ENCODE measurements at regions not wholly inside any gene's neighbourhood (a gene's known extent, or its start where the extent isn't known, plus 50 kb on each side); places are given as distances from the start of the nearest gene placed in this dataset.
A peak's percentile ranks its signal among the peaks of the same experiment; 100 is the strongest.
"Not testable (repeated sequence)": the region's sequence is repeated elsewhere in the genome, so short reads cannot be mapped to it uniquely, and the experiment has no call there.

DNA sequence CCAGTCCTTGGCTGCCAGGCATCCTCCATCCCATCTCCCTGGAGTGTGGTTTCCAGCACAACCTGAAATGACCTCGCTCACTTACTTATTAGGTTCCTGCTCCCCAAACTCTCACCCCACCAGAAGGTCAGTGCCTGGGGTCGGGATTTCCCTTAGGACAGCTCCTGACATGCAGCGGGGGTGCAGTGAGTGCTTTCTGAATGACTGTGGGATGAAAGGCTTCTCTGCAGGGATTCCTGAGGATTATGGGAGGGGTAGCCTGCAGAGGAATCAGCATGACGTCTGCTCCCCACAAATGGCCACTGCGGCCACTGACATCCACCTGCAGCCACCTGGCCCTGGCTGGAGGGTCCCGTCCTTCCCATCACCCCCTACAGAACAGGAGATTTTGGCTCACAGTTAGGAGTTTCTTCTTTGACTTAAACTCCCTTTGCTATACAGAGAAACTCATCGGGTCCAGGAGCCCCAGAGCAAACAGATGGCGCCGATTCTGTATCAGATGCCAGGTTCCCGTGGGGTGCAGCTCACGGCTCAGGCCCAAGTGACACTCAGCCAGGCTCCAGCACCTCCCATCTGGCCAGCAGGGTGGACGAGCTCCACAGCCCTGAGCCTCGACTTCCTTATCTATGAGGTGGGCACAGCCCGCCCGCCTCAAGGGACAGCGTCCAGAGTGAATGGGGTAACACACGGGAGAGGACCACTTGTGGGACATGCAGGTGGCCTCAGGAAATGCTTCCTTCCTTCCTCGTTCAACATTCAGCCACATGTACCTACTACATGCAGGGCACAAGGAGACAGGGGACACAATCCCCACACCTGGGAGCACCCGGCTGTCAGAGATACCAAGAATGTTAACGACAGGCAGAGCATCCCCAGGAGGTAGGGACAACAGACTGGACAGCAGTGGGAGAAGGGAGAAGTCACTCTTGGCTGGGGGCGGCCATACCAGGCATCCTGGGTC, 69.8 kb downstream of the RMI2 start:
- DNase-seq (ENCODE audit: low spot score) = no peak

DNA sequence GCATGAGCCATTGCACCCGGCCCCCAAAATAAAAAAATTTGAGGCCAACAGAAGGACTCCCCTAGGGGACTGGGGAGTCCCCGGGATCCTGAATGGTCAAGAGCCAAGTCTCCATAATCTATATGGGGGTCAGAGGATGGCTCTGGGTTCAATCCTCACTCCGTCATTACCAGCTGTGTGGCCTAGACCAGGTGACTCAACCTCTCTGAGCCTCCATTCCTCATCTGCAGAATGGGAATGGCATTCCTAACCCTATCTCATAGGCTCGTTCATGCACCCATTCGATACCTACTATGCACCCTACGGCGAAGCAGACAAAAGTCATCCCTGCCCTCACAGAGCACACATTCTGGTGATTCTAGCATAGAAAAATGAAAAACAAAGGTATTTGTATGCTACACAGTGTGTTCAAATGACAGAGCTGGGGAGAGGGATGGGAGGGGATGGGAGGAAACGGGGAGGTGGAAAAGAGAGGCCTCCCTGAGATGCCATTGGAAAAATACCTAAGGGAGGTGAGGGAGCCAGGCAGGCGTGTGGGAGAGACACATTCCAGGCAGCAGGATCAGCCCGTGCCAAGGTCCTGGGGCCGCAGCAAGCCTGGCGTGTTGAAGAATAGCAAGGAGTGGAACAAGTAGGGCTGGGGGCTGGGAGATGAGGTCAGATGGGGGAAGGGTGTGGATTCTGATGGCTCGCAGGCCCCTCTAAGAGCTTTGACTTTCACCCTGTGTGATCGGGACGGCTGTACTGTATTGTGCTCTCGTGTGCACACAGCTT, 71.2 kb downstream of the RMI2 start:
- DNase-seq (ENCODE audit: low spot score) = no peak

- DNase-seq (ENCODE audit: low spot score) = no peak
Observed at GRCh38 chr16:11417487-11417886, 72.2 kb downstream of the RMI2 start.

DNA sequence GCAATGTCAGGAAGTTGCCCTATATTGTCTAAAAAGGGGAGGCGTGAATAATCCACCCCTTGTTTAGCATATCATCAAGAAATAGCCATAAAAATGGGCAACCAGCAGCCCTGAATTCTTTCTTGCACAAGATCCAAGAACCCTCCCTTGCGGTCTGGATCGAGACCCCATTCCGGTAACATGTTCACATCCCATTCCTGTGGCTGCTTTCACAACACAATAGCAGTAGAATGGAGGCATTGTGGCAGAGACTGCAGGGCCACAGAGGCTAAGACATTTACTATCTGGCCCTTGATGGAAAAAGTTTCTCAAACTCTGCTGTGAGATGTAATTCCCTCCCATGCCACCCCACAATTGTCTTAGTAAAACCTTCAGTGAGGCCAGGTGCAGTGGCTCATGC, 73.2 kb downstream of the RMI2 start:
- no peak for DNase-seq (ENCODE audit: low spot score)

DNA sequence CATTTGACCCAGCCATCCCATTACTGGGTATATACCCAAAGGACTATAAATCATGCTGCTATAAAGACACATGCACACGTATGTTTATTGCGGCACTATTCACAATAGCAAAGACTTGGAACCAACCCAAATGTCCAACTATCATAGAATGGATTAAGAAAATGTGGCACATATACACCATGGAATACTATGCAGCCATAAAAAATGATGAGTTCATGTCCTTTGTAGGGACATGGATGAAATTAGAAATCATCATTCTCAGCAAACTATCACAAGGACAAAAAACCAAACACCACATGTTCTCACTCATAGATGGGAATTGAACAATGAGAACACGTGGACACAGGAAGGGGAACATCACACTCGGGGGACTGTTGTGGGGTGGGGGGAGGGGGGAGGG, 74.8 kb downstream of the RMI2 start:
- not testable (repeated sequence) for DNase-seq (ENCODE audit: low spot score)

DNA sequence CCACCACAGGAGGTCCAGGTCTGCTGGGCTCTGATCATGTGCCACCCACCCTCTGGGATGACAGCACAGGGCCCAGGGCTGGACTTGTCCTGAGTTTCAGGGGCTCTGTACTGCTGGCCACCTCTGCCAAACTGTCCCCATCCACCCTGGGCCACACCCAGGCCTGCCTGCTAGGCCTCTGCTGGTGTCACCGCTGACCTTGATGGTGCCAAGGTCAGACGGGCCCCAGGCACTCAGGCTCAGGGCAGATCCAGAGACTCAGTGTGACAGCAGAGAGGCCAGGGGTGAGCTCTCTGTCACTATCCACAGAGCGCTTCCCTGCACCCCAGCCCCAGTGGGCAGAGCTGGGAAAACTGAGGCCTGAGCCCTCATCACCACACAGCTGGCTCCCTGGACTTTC, 75.6 kb downstream of the RMI2 start:
- no peak for DNase-seq (ENCODE audit: low spot score)

- DNase-seq (ENCODE audit: low spot score) = no peak
Observed at GRCh38 chr16:11422381-11423314, 77.4 kb downstream of the RMI2 start.

GRCh38 chr16:11423315-11424117, 78.3 kb downstream of the RMI2 start:
- no peak for DNase-seq (ENCODE audit: low spot score)

- DNase-seq (ENCODE audit: low spot score) = no peak
Observed at GRCh38 chr16:11424118-11424460, 78.8 kb downstream of the RMI2 start.

DNA sequence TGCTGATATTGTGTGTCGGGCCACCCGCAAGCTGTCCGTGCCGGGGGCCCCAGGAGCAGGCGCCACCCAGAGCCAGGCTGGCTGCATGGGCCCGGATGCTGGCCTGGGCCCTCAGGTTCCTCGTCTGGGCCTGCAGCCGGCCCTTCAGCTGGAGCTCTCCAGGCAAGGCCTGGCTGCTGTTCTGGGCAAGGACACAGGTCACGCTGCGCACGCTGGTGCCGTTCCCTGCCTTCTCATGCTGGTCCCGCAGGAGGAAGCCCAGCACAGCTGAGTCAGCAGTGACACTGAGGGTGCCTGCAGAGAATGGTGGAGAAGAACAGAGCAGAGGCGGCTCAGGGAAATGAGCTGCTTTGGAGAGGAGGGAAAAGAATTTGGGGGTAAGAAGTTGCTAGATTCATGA, 79.9 kb downstream of the RMI2 start:
- no peak for DNase-seq (ENCODE audit: low spot score)

- DNase-seq (ENCODE audit: low spot score) = no peak
Observed at GRCh38 chr16:11428623-11428953, 83.3 kb downstream of the RMI2 start.

- DNase-seq (ENCODE audit: low spot score) = no peak
Observed at GRCh38 chr16:11429123-11429522, 83.9 kb downstream of the RMI2 start.

- DNase-seq (ENCODE audit: low spot score) = no peak
Observed at GRCh38 chr16:11429823-11430222, 84.6 kb downstream of the RMI2 start.

DNA sequence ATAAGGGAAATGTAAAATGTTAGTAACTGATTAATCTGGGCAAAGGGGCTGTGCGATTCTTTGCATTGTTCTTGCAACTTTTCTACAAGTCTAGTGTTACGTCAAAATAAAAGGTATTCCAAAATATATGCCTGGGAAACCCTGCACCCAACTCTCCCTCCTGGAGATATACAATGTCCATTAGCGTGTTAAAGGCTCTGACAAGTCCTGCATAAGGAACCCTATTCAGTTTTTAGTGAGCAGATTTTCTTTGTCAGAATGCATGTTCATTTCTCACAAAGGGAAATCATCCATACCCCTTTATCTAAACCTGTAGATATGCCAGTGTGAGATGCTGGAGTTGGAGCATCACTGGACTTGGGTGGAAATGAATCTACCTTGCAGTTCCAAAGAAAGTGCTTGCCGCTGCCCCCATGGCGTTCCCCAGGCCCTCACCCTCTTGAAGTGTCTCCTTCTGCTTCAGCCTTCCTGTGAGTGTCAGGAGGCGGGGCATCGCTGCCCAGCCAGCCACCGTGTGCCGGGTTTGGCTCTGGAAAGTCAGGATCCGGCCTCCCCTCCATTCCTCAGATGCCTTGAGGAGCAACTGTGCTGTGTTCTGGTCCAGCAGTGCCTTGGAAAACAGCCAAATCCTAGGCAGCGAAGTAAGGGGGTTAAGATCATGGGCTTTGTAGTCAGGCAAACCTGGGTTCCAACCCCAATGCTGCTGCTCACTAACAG, 85.5 kb downstream of the RMI2 start:
- DNase-seq (ENCODE audit: low spot score) = no peak

DNA sequence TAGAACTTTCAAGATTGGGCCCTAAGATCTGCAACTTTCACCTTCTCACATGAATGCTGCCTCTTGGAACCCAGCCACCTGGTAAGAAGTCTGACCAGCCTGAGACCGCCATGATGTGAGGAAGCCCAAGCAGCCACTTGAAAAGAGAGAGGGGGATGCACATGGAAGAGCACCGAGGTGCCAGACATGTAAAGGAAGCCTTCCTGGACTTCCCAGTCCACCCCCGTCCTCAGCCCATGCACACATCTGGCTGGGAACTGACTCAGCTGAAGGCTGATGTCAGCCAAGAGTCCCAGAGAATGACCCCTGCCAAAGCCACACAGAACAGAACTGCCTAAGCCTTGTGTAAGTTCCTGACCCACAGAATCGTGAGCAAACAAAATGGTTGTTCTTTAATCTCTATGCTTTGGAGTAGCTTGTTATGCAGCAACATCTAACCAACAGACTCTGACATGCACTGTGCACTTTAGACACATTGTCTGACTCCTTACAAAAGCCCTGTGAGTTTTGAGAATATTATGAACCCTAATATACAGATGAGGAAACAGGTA, 86.7 kb downstream of the RMI2 start:
- no peak for DNase-seq (ENCODE audit: low spot score)

- DNase-seq (ENCODE audit: low spot score) = no peak
Observed at GRCh38 chr16:11432856-11433395, 87.7 kb downstream of the RMI2 start.

DNA sequence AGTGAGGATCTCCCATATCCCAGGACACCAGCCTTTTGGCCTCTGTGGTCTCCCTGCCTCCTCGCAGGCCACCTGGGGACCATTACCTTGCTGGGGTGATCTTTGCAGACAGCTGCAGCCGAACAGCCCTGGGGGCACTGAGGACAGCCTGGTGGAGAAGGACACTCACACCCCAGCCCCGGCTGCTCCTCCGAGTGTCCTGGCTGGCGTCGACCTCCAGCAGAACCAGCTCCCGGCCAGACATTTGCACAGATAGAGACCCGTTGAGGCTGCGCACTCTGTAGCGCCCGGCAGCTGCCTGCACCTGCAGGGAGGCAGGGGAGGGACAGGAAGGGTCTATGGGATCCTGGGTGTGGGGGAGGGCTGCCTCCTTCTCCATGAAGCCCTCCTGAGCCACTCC, 90.3 kb downstream of the RMI2 start:
- peak; percentile 14 for DNase-seq (ENCODE audit: low spot score)

DNA sequence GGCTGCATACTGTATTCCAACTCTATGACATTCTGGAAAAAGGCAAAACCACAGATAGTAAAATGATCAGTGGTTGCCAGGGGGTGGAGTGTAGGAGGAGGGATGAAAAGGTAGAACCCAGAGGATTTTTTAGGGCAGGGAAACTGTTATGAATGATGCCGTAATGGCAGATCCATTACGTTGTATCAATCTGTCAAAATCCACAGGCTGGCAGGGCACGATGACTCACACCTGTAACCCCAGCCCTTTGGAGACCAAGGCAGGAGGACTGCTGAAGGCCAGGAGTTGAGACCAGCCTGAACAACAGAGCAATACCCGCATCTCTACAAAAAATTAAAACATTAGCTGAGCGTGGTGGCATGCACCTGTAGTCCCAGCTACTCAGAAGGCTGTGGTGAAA, 91.8 kb downstream of the RMI2 start:
- no peak for DNase-seq (ENCODE audit: low spot score)

- no peak for DNase-seq (ENCODE audit: low spot score)
Observed at GRCh38 chr16:11439790-11440656, 94.8 kb downstream of the RMI2 start.
